Osteocyte (in vitro differentiated cells): ENCODE measurements at regions not wholly inside any gene's neighbourhood (a gene's known extent, or its start where the extent isn't known, plus 50 kb on each side); places are given as distances from the start of the nearest gene placed in this dataset.

Source experiments
- DNase-seq: peaks from one replicate; pipeline ENCODE4 v3.0.0; 2021; ENCODE audit warnings: mixed read lengths; ENCODE audit not compliant: unreplicated experiment; ENCODE audit errors: extremely low spot score
- H3K27ac Mint-ChIP-seq: one replicate; pipeline ENCODE4 v1.8.0; 2021; ENCODE audit warnings: mild to moderate bottlenecking, mixed read lengths; ENCODE audit not compliant: unreplicated experiment
- H3K27me3 Mint-ChIP-seq: one replicate; pipeline ENCODE4 v1.8.0; 2021; ENCODE audit warnings: mixed read lengths; ENCODE audit not compliant: unreplicated experiment
- H3K36me3 Mint-ChIP-seq: one replicate; pipeline ENCODE4 v1.8.0; 2021; ENCODE audit warnings: mixed read lengths; ENCODE audit not compliant: unreplicated experiment
- H3K4me1 Mint-ChIP-seq: one replicate; pipeline ENCODE4 v1.8.0; 2021; ENCODE audit warnings: mixed read lengths; ENCODE audit not compliant: unreplicated experiment
- H3K4me3 Mint-ChIP-seq: one replicate; pipeline ENCODE4 v1.8.0; 2021; ENCODE audit warnings: mild to moderate bottlenecking, moderate library complexity, mixed read lengths; ENCODE audit not compliant: unreplicated experiment
- H3K9me3 Mint-ChIP-seq: one replicate; pipeline ENCODE4 v1.8.0; 2021; ENCODE audit warnings: mixed read lengths; ENCODE audit not compliant: unreplicated experiment
- TF ChIP-seq, protein P1 (sequence below): fragments of 200-600 bp; sonication (generic); IDR thresholded peaks from 2 replicates; pipeline ENCODE4 v1.5.0; 2021; ENCODE audit warnings: antibody characterized with exemption, mild to moderate bottlenecking, moderate library complexity

DNA sequence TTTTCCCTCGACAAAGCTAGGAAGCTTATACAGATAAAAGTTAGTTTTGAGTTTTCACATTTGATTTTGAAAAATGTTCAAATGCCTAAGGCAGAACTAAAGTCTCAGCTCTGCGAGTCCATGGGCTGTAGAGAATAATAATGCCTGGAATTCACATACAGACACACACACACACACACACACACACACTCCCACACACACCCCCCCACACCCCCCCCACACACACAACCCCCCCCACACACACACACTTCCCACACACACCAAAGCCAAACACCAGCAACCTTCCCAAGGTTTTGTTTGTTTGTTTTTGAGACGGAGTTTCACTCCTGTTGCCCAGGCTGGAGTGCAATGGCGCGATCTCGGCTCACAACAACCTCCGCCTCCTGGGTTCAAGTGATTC is 62.8 kb upstream of the EIF5 start:
- no peak overlapping the region for H3K4me3 Mint-ChIP-seq
- H3K27me3 Mint-ChIP-seq = peaks cover 33% of the 10 kb centered on the region
- TF ChIP-seq, protein P1, sequence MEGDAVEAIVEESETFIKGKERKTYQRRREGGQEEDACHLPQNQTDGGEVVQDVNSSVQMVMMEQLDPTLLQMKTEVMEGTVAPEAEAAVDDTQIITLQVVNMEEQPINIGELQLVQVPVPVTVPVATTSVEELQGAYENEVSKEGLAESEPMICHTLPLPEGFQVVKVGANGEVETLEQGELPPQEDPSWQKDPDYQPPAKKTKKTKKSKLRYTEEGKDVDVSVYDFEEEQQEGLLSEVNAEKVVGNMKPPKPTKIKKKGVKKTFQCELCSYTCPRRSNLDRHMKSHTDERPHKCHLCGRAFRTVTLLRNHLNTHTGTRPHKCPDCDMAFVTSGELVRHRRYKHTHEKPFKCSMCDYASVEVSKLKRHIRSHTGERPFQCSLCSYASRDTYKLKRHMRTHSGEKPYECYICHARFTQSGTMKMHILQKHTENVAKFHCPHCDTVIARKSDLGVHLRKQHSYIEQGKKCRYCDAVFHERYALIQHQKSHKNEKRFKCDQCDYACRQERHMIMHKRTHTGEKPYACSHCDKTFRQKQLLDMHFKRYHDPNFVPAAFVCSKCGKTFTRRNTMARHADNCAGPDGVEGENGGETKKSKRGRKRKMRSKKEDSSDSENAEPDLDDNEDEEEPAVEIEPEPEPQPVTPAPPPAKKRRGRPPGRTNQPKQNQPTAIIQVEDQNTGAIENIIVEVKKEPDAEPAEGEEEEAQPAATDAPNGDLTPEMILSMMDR = no peak
- H3K4me1 Mint-ChIP-seq = no peaks in the 10 kb centered on the region
- peaks cover 5% of the 10 kb centered on the region for H3K9me3 Mint-ChIP-seq
- no peak overlapping the region for H3K27ac Mint-ChIP-seq
- peaks cover 3% of the 10 kb centered on the region for H3K36me3 Mint-ChIP-seq
- DNase-seq = peak; percentile 17

DNA sequence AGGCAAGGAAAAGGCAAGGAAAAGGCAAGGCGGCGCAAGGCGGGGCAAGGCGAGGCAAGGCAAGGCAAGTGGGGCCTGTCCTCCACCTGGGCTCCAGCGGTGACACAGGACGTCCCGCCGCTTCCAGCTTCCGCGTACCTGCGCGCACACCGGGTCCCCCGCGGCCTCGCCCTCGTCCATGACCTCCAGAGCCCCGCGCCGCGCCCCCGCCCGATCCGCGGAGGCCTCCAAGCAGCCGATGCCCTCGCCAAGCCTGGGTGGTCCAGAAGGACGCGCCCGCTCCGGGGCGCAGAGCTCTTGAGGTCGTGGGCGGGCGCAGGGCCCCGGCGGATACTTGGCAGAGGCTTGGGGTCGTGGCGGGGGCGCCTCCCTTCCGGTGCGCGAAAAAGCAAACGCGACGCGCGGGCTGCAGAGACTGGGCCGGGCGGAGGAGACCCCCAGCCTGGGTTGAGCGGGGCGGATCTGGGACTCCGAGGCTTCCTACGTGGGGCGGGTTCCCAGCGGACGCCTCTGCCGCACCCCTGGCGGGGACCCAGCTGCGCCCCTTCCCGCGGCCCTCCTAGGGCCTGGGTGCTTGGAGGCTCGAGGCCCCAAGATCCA is 60.8 kb upstream of the EIF5 start:
- H3K4me1 Mint-ChIP-seq = peaks cover 1% of the 10 kb centered on the region
- H3K27me3 Mint-ChIP-seq = peaks cover 35% of the 10 kb centered on the region
- H3K27ac Mint-ChIP-seq = no peak overlapping the region
- H3K36me3 Mint-ChIP-seq = peaks cover 3% of the 10 kb centered on the region
- peaks cover 5% of the 10 kb centered on the region for H3K9me3 Mint-ChIP-seq
- TF ChIP-seq, protein P1 = no peak
- H3K4me3 Mint-ChIP-seq = no peak overlapping the region
- DNase-seq = peak; percentile 86

DNA sequence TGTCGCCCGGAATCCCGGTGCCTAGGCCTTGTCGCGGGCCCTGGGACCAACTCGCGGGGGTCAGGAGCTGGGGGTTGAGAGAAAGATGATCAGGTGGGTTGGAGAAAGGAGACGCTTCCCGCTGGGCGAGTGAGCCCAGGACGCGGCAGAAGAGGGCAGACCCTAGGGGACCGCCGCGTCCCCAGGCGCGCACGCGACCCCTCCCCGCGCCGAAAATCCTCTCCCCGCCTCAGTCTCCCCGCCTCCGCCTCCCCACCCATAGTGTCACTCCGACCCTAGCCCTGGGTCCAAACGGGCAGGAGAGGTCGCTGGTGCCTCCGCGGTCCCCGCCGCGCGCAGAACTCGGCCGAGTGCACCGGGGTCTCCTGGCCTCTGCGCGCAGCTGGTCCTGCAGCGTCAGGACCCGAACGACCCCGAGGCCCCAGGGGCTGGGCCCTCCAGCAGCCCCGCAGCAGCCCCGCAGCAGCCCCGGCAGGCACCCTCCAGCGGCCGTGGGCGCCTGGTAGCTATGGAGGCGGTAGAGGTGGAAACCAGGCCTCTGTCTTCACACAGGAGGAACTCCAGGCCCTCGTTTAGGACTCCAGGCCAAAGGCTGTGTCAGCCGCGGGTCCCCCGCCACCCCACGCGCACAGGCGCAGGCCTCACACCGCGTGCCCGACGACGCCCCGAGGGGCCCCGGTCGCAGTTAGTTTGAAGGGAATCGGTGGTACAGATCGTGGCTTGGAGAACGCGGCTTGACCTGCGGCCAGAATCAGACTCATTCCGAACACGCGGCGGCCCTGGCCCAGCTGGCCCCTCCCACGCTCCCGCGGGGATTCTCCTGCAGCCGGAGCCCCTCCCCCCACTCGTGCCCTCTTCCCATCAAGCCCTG is 60.1 kb upstream of the EIF5 start:
- Mint-ChIP-seq H3K4me3 (no peak overlapping the region), H3K27me3 (peaks cover 38% of the 10 kb centered on the region), H3K27ac (no peak overlapping the region), H3K4me1 (peaks cover 2% of the 10 kb centered on the region), H3K36me3 (peaks cover 3% of the 10 kb centered on the region), H3K9me3 (peaks cover 5% of the 10 kb centered on the region)
- DNase-seq = peak; percentile 84
- TF ChIP-seq, protein P1 = no peak

DNA sequence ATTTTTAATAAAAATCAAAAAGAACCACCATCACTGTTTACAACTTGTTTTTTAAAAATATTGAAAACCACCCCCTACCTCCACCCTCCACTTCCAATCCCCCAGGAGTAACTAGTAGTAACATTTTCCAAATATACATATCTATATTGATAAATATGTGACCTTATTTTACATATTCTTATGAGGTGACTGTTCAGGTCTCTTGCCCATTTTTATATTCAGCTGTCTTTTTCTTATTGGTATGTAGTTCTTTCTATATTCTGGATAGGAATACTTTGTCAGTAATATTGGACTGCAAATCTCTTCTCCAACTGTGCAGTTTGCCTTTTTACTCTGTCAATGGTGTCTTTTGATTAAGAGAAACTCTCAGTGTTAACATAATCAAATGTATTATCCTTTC is 59.0 kb upstream of the EIF5 start:
- Mint-ChIP-seq H3K4me1 (peaks cover 2% of the 10 kb centered on the region), H3K4me3 (no peak overlapping the region), H3K9me3 (peaks cover 5% of the 10 kb centered on the region), H3K36me3 (peaks cover 3% of the 10 kb centered on the region), H3K27me3 (peaks cover 35% of the 10 kb centered on the region), H3K27ac (no peak overlapping the region)
- no peak for DNase-seq
- TF ChIP-seq, protein P1 = no peak

DNA sequence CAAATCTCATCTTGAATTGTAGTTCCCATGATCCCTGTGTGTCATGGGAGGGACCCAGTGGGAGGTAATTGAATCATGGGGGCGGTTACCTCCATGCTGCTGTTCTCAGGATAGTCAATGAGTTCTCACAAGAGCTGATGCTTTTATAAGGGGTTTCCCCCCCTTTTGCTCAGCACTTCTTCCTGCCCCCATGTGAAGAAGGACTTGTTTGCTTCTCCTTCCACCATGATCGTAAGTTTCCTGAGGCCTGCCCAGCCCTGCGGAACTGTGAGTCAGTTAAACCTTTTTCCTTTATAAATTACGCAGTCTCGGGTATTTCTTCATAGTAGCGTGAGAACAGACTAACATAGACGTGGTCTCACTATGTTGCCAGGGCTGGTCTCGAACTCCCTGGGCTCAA is 56.1 kb upstream of the EIF5 start:
- Mint-ChIP-seq H3K27ac (no peak overlapping the region), H3K27me3 (peaks cover 34% of the 10 kb centered on the region), H3K4me3 (no peak overlapping the region), H3K9me3 (peaks cover 5% of the 10 kb centered on the region), H3K4me1 (peaks cover 15% of the 10 kb centered on the region), H3K36me3 (peaks cover 3% of the 10 kb centered on the region)
- TF ChIP-seq, protein P1 = no peak
- peak; percentile 36 for DNase-seq
